Fibroblast of skin of right biceps (primary cell): ENCODE measurements at regions not wholly inside any gene's neighbourhood (a gene's known extent, or its start where the extent isn't known, plus 50 kb on each side); places are given as distances from the start of the nearest gene placed in this dataset.

ENCODE experiments used
- DNase-seq: peaks from one replicate; pipeline ENCODE4 v3.0.0-alpha.2; 2013

DNA sequence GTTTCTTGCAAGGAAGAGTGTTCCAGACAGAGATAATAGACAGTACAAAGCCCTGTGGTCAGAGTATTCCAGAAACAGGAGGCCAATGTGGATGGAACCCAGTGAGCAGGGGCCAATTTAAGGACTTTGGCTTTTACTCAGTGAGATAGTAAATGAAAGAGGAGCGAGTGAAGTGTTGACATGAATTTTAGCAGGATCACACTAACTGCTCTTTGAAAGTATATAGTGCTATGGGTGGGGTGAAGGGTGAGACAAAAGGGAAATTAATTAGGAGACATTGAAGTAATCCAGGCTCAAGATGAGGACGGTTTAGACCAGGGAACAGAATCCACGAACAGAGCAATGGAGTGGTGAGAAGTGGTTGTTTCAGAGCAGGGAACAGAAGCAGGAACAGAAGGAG, 62.2 kb upstream of the TES start:
- no peak for DNase-seq

DNA sequence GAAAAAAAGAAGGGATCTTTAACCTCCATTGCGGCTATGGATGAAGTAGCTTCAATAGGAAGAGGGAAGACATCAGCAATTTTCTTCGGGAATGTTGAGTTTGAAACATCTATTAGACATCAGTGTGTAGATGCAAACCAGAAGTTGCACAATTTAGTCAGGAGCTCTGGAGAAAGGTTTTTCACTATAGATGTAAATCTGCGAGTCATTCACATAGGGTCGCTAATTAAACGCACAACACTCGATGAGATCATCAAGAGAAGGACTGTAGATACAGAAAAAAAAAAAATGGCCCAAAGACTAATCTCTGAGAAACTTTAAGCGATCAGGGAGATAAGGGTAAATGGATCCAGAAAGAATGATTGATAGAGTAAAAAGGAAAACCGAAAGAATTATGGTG, 61.7 kb upstream of the TES start:
- DNase-seq: peak; percentile 44

DNA sequence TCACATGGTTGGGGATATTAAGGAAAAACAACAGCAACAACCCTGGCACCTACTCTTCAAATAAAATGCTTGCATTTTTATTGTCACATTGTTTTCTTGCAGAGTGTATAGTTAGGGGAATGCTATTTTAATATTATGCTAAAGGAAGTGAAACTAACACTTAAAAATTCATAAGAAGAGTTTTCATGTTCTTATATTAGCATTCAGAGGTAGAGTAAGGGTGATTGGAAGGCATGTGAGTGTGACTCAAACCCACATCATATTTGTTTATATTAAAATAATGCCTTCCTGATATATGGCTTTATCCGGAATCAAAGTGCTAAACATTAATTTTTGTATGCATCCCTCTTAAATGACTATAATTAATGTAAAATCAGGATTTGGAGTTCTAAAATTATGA, 59.8 kb upstream of the TES start:
- DNase-seq: peak; percentile 30

DNA sequence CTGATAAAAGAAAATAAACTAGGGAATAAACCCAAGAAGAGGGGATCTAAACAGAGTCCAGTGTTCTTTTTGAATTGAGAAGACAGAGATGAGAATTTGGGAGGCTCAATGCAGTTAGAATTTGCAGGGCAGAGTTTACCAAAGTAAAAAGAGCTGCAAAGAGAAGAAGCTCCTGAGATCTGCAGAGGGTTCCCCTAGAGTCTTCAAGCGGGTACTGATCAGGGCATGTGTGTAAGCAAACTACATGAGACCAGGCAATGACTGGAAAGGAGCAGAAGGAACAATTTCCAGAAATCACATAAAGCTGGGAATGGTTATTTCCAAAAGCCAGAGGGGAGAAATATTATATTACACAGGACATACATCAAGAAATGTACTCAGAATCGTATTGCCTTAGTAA, 58.1 kb upstream of the TES start:
- no peak for DNase-seq

GRCh38 chr7:116153050-116153449, 57.3 kb upstream of the TES start:
- no peak for DNase-seq

DNA sequence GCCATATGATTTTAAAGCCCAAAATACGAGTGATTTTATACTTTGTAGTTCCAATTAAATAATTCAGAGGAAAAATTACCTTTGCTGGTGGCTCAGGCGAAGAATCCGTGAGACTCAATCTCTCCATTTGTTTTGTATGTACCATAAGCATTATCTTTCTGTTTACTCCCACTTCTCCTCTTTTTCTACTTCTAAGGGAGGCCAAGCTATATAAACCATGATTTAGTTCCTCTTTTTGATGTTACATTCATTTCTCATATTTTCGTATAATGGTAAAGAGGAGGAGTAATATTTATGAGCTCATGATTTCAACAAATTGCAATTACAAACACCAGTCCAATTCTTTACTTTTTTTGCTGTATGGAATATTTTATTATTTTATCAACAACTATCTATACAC, 50.6 kb upstream of the TES start:
- no peak for DNase-seq
